A549 (cell line): ENCODE measurements at regions not wholly inside any gene's neighbourhood (a gene's known extent, or its start where the extent isn't known, plus 50 kb on each side); places are given as distances from the start of the nearest gene placed in this dataset.
A peak's percentile ranks its signal among the peaks of the same experiment; 100 is the strongest.

Experiments used
- ATAC-seq, 2 experiments: fragments of 200-7000 bp in 1 of 2; fragments of >200 bp in 1 of 2; cut with Nextera tagmentation in 1 of 2; cut with Tn5 transposase in 1 of 2; 3 replicates each; pipeline versions ENCODE4 v1.8.0 to v1.9.1; 2018 to 2020; ENCODE audit warnings: mild to moderate bottlenecking in 1 of 2, moderate library complexity in 1 of 2
- CTCF ChIA-PET: fragments of 300-600 bp; sonication (Branson Sonifier 250); formaldehyde crosslinking; extraction: SDS; loops from one replicate; lab custom pipeline; 2021; ENCODE audit warnings: antibody characterized with exemption, inconsistent platforms; lab: Yijun Ruan, JAX
- POLR2A ChIA-PET: fragments of 350-600 bp; formaldehyde crosslinking; extraction: SDS; loops from one replicate; lab custom pipeline; 2021; ENCODE audit warnings: antibody characterized with exemption, inconsistent platforms; lab: Yijun Ruan, JAX
- DNase-seq, 2 experiments: peaks; one replicate each; pipeline versions ENCODE4 v3.0.0 to v3.0.0-alpha.2; 2011 to 2016; ENCODE audit warnings: low read depth in 1 of 2, low spot score in 1 of 2
- FAIRE-seq: peaks from 2 replicates; lab custom pipeline; 2011; peaks lifted over from hg19 to GRCh38; lab: Jason Lieb, UNC
- H3K27ac ChIP-seq, 2 experiments: fragments of >200 bp; sonication (Bioruptor Twin); formaldehyde crosslinking; 3 replicates each; pipeline ENCODE4 v1.5.1; 2016 to 2017
- H3K4me1 ChIP-seq: fragments of >200 bp; sonication (Bioruptor Twin); formaldehyde crosslinking; 3 replicates; pipeline ENCODE4 v1.6.1; 2016
- H3K4me2 ChIP-seq: fragments of >200 bp; sonication (Bioruptor Twin); formaldehyde crosslinking; 3 replicates; pipeline ENCODE4 v1.6.1; 2016
- H3K4me3 ChIP-seq: fragments of >200 bp; sonication (Bioruptor Twin); formaldehyde crosslinking; 3 replicates; pipeline ENCODE4 v1.5.1; 2016
- H3K9me3 ChIP-seq: fragments of >200 bp; sonication (Bioruptor Twin); formaldehyde crosslinking; 3 replicates; pipeline ENCODE4 v1.6.1; 2016
- CHD2 ChIP-seq: fragments of 150-350 bp; IDR thresholded peaks from 2 replicates; pipeline ENCODE4 v1.6.1; 2014; ENCODE audit warnings: low read length; ENCODE audit not compliant: partially characterized antibody
- CTCF ChIP-seq: fragments of >200 bp; sonication (Bioruptor Twin); formaldehyde crosslinking; IDR thresholded peaks from 3 replicates; pipeline ENCODE4 v1.5.1; 2016
- EHMT2 ChIP-seq: fragments of 200-600 bp; sonication (generic); IDR thresholded peaks from 2 replicates; pipeline ENCODE4 v1.6.1; 2016; ENCODE audit warnings: antibody characterized with exemption, low read depth, mild to moderate bottlenecking, moderate library complexity
- ELK1 ChIP-seq: fragments of 150-350 bp; IDR thresholded peaks from 2 replicates; pipeline ENCODE4 v1.6.1; 2014; ENCODE audit warnings: low read depth, mild to moderate bottlenecking, low read length
- FOSL2 ChIP-seq, 2 experiments: fragments of 450-650 bp in 1 of 2; fragments of >200 bp in 1 of 2; sonication (Bioruptor Twin) in 1 of 2; formaldehyde crosslinking; IDR thresholded peaks; 2 replicates each; pipeline versions ENCODE4 v1.5.0 to v1.6.1; 2016 to 2020; ENCODE audit warnings: mild to moderate bottlenecking in 1 of 2, moderate library complexity in 1 of 2
- GATA3 ChIP-seq: IDR thresholded peaks from 2 replicates; pipeline ENCODE4 v1.6.1; 2012; ENCODE audit warnings: borderline replicate concordance
- HMGXB4 ChIP-seq: fragments of 250-450 bp; sonication (Bioruptor Pico); IDR thresholded peaks from 2 replicates; pipeline ENCODE4 v1.5.0; 2021; ENCODE audit warnings: mild to moderate bottlenecking, moderate library complexity, borderline replicate concordance
- HOXB5 ChIP-seq: fragments of 250-450 bp; sonication (Bioruptor Pico); IDR thresholded peaks from 2 replicates; pipeline ENCODE4 v1.5.0; 2020; ENCODE audit warnings: mild to moderate bottlenecking, moderate library complexity
- JUNB ChIP-seq: fragments of >200 bp; sonication (Bioruptor Twin); formaldehyde crosslinking; IDR thresholded peaks from 2 replicates; pipeline ENCODE4 v1.6.1; 2016
- MAFK ChIP-seq: fragments of 450-650 bp; IDR thresholded peaks from 2 replicates; pipeline ENCODE4 v1.6.1; 2014; ENCODE audit not compliant: partially characterized antibody
- MYC ChIP-seq: IDR thresholded peaks from 2 replicates; pipeline ENCODE4 v1.6.1; 2012; ENCODE audit warnings: mild to moderate bottlenecking, inconsistent platforms, low read length, improper control_type of control experiment, borderline replicate concordance
- NPAS2 ChIP-seq: fragments of 250-450 bp; sonication (Bioruptor Pico); IDR thresholded peaks from 2 replicates; pipeline ENCODE4 v1.8.0; 2022; ENCODE audit warnings: mild to moderate bottlenecking, moderate library complexity, borderline replicate concordance
- NR3C1 ChIP-seq: fragments of >200 bp; sonication (Bioruptor Twin); formaldehyde crosslinking; IDR thresholded peaks from 3 replicates; pipeline ENCODE4 v1.6.1; 2017
- PHF8 ChIP-seq: fragments of 200-600 bp; sonication (generic); IDR thresholded peaks from 2 replicates; pipeline ENCODE4 v1.6.1; 2016; ENCODE audit warnings: low read depth, mild to moderate bottlenecking, antibody characterized with exemption, moderate library complexity, borderline replicate concordance
- POLR2A ChIP-seq: IDR thresholded peaks from 2 replicates; pipeline ENCODE4 v1.6.1; 2012; ENCODE audit warnings: mild to moderate bottlenecking, low read length
- RFX5 ChIP-seq: fragments of 450-650 bp; IDR thresholded peaks from 2 replicates; pipeline ENCODE4 v1.7.1; 2014; ENCODE audit warnings: antibody characterized with exemption, mild to moderate bottlenecking, moderate library complexity
- SREBF2 ChIP-seq: fragments of 450-650 bp; IDR thresholded peaks from 2 replicates; pipeline ENCODE4 v1.6.1; 2014; ENCODE audit warnings: mild to moderate bottlenecking, moderate library complexity
- ZNF302 ChIP-seq: fragments of 250-450 bp; sonication (Bioruptor Pico); IDR thresholded peaks from 2 replicates; pipeline ENCODE4 v1.9.0; 2021; ENCODE audit warnings: inconsistent platforms, mild to moderate bottlenecking, moderate library complexity
- WGBS: methylation state at CpG from one replicate; pipeline ENCODE4 v1.1.6; 2017; ENCODE audit errors: missing lambda C conversion rate; 5-methylcytosine and 5-hydroxymethylcytosine counted together

- ChIA-PET CTCF (no interaction called here), POLR2A (no interaction called here)
- Histone ChIP-seq H3K4me2 (peak overlapping the region; percentile 72), H3K4me3 (peak overlapping the region; percentile 37), H3K27ac (no peak overlapping the region), H3K4me1 (no peaks in the 10 kb centered on the region), H3K9me3 (no peaks in the 10 kb centered on the region; the same call in 2 of the 3 replicates)
- no peak for DNase-seq
- peak; percentile 56 to 64; a peak in 5 of 6 replicates for ATAC-seq
- WGBS, result 13% methylated on average over 7 of the region's 101 CpGs
- TF ChIP-seq FOSL2 (IDR thresholded peaks at IDR 0.05), result no peak
- no peak for TF ChIP-seq FOSL2 (CRISPR knock-in tag; IDR thresholded peaks at IDR 0.05)
- no peak for TF ChIP-seq POLR2A
- no peak for TF ChIP-seq CHD2
- TF ChIP-seq CTCF, result no peak
- no peak for FAIRE-seq
These were observed 216.3 kb upstream of the DTNA start for GRCh38 chr18:34493566-34494358.

- no peak for DNase-seq
- no peak; a peak in 1 of 6 replicates for ATAC-seq
- Histone ChIP-seq H3K9me3 (no peaks in the 10 kb centered on the region; the same call in 2 of the 3 replicates), H3K4me1 (no peaks in the 10 kb centered on the region), H3K27ac (no peak overlapping the region), H3K4me3 (no peak overlapping the region; the same call in 2 of the 3 replicates), H3K4me2 (peak overlapping the region; percentile 72; the same call in 2 of the 3 replicates)
- TF ChIP-seq MYC (no peak), CHD2 (no peak), GATA3 (no peak), ELK1 (no peak), HMGXB4 (CRISPR knock-in tag) (no peak), SREBF2 (no peak), JUNB (no peak), HOXB5 (CRISPR knock-in tag) (no peak), CTCF (no peak), MAFK (no peak), RFX5 (no peak), EHMT2 (no peak), NR3C1 (no peak), PHF8 (no peak), NPAS2 (CRISPR knock-in tag) (no peak), ZNF302 (CRISPR knock-in tag) (no peak)
- ChIA-PET POLR2A (no interaction called here), CTCF (no interaction called here)
- FAIRE-seq, result no peak
- 37% methylated on average over 11 of the region's 16 CpGs for WGBS
These were observed 215.8 kb upstream of the DTNA start for GRCh38 chr18:34494359-34494696.
